ENCODE measurements at regions not wholly inside any gene's neighbourhood (a gene's known extent, or its start where the extent isn't known, plus 50 kb on each side); places are given as distances from the start of the nearest gene placed in this dataset.

- intact Hi-C loops (cut with micrococcal nuclease) = no loop called here
- DNase-seq = no peak
- peak; percentile 43 for ATAC-seq
Observed at GRCh38 chr3:23017801-23018200, 185.3 kb upstream of the UBE2E2 start.

GRCh38 chr3:23019596-23020300 lies 183.4 kb upstream of the UBE2E2 start:
- DNase-seq = no peak
- intact Hi-C loops (cut with micrococcal nuclease) = no loop called here
- peak; percentile 41 for ATAC-seq

DNA sequence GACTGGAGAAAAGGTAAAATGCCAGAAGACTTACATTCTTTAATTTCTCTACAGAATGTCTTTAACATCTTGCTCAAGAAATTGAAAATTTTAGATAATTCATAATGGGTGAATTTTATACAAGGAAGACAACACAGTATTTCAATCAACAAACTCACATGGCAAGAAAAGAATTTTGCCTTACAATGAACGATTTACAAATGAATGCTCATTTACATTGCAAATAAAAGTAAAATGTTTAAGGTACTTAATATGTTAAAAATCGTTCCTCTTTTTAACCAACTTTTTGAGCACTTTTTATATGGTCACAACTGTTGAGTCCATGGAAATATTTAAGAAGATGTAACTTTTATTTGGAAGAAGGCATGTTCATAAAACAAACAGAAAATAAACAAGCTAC lies 174.8 kb upstream of the UBE2E2 start:
- DNase-seq (no peak), ATAC-seq (no peak)
- intact Hi-C loops (cut with micrococcal nuclease) = no loop called here

GRCh38 chr3:23029001-23029400 lies 174.1 kb upstream of the UBE2E2 start:
- intact Hi-C loops (cut with micrococcal nuclease) = no loop called here
- ATAC-seq = no peak
- DNase-seq = no peak

DNA sequence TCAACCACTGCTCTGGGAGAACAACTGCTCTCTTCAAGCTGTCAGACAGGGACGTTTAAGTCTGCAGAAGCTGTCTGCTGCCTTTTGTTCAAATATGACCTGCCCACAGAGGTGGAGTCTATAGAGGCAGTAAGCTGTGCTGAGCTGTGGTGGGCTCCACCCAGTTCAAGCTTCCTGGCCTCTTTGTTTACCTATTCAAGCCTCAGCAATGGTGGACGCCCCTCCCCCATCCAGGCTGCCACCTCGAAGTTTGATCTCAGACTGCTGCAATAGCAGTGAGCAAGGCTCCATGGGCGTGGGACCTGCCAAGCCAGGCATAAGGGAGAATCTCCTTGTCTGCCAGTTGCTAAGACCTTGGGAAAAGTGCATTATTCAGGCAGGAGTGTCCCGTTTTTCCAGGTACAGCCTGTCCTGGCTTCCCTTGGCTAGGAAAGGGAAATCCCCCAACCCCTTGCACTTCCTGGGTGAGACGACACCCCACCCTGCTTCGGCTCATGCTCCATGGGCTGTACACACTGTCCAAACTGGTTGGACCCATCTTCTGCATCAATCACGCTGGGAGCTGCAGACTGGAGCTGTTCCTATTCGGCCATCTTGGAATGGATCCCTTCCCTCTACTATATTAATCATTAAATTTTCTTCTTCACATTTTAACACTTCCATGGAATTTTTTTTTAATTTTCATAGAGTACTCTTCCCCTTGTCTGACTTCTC lies 167.0 kb upstream of the UBE2E2 start:
- ATAC-seq (no peak), DNase-seq (no peak)
- intact Hi-C loops (cut with micrococcal nuclease) = no loop called here

- intact Hi-C loops (cut with micrococcal nuclease) = no loop called here
- DNase-seq = no peak
- no peak for ATAC-seq
Observed at GRCh38 chr3:23036728-23037127, 166.4 kb upstream of the UBE2E2 start.

- DNase-seq (no peak), ATAC-seq (no peak)
- intact Hi-C loops (cut with micrococcal nuclease) = no loop called here
Observed at GRCh38 chr3:23038471-23038870, 164.7 kb upstream of the UBE2E2 start.

GRCh38 chr3:23041918-23042696 lies 161.0 kb upstream of the UBE2E2 start:
- intact Hi-C loops (cut with micrococcal nuclease) = no loop called here
- DNase-seq = no peak
- peak; percentile 76 for ATAC-seq

GRCh38 chr3:23044463-23044862 lies 158.7 kb upstream of the UBE2E2 start:
- no peak for ATAC-seq
- intact Hi-C loops (cut with micrococcal nuclease) = no loop called here
- no peak for DNase-seq

DNA sequence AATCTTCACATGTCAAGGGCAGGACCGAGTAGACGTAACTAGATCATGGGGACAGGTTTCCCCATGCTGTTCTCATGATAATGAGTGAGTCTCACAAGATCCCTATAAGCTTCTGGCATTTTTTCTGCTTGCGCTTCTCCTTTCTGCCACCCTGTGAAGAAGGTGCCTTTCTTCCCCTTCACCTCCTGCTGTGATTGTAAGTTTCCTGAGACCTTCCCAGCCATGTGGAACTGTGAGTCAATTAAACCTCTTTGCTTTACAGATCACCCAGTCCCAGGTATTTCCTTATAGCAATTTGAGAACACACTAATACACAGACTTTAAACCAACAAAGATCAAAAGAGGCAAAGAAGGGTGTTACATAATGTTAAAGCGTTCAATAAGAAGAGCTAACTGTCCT lies 156.6 kb upstream of the UBE2E2 start:
- ATAC-seq (no peak), DNase-seq (no peak)
- intact Hi-C loops (cut with micrococcal nuclease) = no loop called here

- intact Hi-C loops (cut with micrococcal nuclease) = no loop called here
- DNase-seq = no peak
- ATAC-seq = no peak
Observed at GRCh38 chr3:23051240-23052140, 151.6 kb upstream of the UBE2E2 start.

- intact Hi-C loops (cut with micrococcal nuclease) = no loop called here
- DNase-seq (no peak), ATAC-seq (no peak)
Observed at GRCh38 chr3:23052208-23052607, 150.9 kb upstream of the UBE2E2 start.

GRCh38 chr3:23052620-23053019 lies 150.5 kb upstream of the UBE2E2 start:
- intact Hi-C loops (cut with micrococcal nuclease) = no loop called here
- ATAC-seq (no peak), DNase-seq (no peak)

DNA sequence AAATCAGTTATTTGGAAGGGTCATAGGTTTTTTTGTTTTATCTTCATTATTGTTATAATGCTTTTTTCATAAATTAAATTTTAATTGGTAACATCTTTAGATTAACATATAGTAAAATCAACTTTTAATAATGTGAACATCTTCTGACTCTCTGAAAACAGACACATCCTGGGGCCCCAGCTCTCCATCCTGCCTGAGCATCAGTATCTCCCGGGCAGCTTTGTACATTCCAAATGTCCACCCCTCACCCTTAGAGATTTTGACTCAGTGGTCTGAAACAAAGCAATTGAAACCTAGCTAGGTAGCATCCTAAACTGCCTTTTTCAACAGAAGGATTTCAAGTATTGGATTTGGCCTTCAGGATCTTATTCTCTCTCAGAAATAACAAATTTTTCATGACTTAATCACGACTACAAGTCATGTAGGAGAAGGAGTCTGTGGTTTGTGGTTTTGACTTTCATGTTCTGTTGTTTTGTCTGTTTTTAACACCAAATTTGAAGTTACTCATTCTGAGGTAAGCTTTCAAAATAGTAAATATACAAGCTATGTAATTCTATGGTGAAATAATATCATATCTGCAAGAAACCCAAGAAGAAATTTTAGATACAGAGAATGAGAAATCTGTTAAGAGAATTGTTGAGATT lies 147.3 kb upstream of the UBE2E2 start:
- intact Hi-C loops (cut with micrococcal nuclease) = no loop called here
- ATAC-seq (no peak), DNase-seq (no peak)

DNA sequence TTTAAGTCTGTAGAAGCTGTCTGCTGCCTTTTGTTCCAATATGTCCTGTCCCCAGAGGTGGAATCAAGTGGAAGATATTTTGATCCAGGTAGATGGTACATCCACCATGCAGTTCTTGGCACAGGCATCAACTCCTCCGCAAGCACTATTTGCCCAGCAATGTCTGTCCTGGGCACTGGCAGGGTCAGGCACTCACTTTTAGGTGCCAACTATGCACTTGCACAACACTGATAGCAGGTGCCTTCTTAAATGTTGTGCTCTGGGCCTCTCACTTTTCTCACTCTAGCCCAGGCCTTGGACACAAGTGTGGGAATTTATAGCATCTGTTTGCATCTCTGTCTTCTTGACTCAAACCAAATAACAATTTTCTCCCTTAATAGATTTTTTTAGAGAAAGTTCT lies 140.5 kb upstream of the UBE2E2 start:
- DNase-seq (no peak), ATAC-seq (no peak)
- intact Hi-C loops (cut with micrococcal nuclease) = no loop called here

GRCh38 chr3:23062982-23063381 lies 140.1 kb upstream of the UBE2E2 start:
- no peak for DNase-seq
- no peak for ATAC-seq
- intact Hi-C loops (cut with micrococcal nuclease) = no loop called here

DNA sequence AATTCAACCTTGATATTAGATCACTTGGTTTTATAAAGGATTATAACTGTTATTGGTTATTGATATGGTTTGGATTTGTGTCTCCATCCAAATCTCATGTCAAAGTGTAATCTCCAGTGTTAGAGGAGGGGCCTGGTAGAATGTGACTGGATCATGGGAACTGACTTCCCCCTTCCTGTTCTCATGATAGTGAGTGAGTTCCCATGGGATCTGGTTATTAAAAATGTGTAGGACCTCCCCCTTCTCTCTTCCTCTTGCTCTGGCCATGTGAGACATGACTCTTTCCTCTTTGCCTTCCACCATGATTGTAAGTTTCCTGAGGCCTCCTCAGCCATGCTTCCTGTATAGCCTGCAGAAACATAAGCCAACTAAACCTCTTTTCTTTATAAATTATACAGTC lies 136.0 kb upstream of the UBE2E2 start:
- ATAC-seq (no peak), DNase-seq (no peak)
- intact Hi-C loops (cut with micrococcal nuclease) = no loop called here

GRCh38 chr3:23068016-23068728 lies 135.0 kb upstream of the UBE2E2 start:
- intact Hi-C loops (cut with micrococcal nuclease) = no loop called here
- no peak for DNase-seq
- ATAC-seq = no peak
